ENCODE measurements at regions not wholly inside any gene's neighbourhood (a gene's known extent, or its start where the extent isn't known, plus 50 kb on each side); places are given as distances from the start of the nearest gene placed in this dataset.

- DNase-seq, result no peak
Observed at GRCh38 chr14:56512521-56512920, 67.1 kb upstream of the TMEM260 start.

GRCh38 chr14:56514663-56515371 is 64.8 kb upstream of the TMEM260 start:
- no peak for DNase-seq

- DNase-seq, result no peak
Observed at GRCh38 chr14:56515739-56516138, 63.9 kb upstream of the TMEM260 start.

GRCh38 chr14:56522403-56522802 is 57.2 kb upstream of the TMEM260 start:
- DNase-seq, result no peak

GRCh38 chr14:56524971-56525677 is 54.5 kb upstream of the TMEM260 start:
- DNase-seq, result no peak

- DNase-seq, result no peak
Observed at GRCh38 chr14:56528927-56529326, 50.7 kb upstream of the TMEM260 start.
